Lower lobe of right lung (tissue), 2 donors: ENCODE measurements at regions not wholly inside any gene's neighbourhood (a gene's known extent, or its start where the extent isn't known, plus 50 kb on each side); places are given as distances from the start of the nearest gene placed in this dataset.

ENCODE experiments used
- ATAC-seq, 2 donors: fragments of 200-7000 bp; cut with Tn5 transposase; one replicate each; pipeline ENCODE4 v1.9.1; 2020 to 2022; ENCODE audit warnings: mild to moderate bottlenecking in 2 of 2, moderate library complexity in 2 of 2
- DNase-seq: peaks from one replicate; pipeline ENCODE4 v3.0.0-alpha.2; 2020
- H3K27ac ChIP-seq: fragments of 200-600 bp; one replicate; pipeline ENCODE4 v1.8.0; 2022
- H3K27me3 ChIP-seq: fragments of 200-600 bp; one replicate; pipeline ENCODE4 v1.8.0; 2022; ENCODE audit warnings: low read depth
- H3K36me3 ChIP-seq: fragments of 200-600 bp; one replicate; pipeline ENCODE4 v1.8.0; 2022; ENCODE audit warnings: mild to moderate bottlenecking
- H3K4me1 ChIP-seq: fragments of 200-600 bp; one replicate; pipeline ENCODE4 v1.8.0; 2022
- H3K4me3 ChIP-seq: fragments of 200-600 bp; one replicate; pipeline ENCODE4 v1.8.0; 2022; ENCODE audit warnings: mild to moderate bottlenecking
- H3K9me3 ChIP-seq: fragments of 200-600 bp; one replicate; pipeline ENCODE4 v1.8.0; 2022
- CTCF ChIP-seq: fragments of 200-600 bp; IDR thresholded peaks from one replicate; pipeline ENCODE4 v1.8.0; 2022; ENCODE audit warnings: antibody characterized with exemption, mild to moderate bottlenecking
- intact Hi-C: fragments of 100-400 bp; cut with DNase I; formaldehyde crosslinking; loops from one replicate; pipeline ENCODE4 v1.11.0; 2022
- donor health status: DM: no; HTN: yes; CAD: no; lungs with severe emphysema.

GRCh38 chr11:43242401-43242800 lies 69.4 kb upstream of the API5 start:
- DNase-seq (no peak), ATAC-seq (no peak)
- intact Hi-C loops, result no loop called here
- H3K27me3 ChIP-seq, result no peaks in the 10 kb centered on the region
- H3K4me3 ChIP-seq, result no peak overlapping the region
- H3K9me3 ChIP-seq, result no peaks in the 10 kb centered on the region
- no peak overlapping the region for H3K27ac ChIP-seq
- H3K36me3 ChIP-seq, result no peaks in the 10 kb centered on the region
- TF ChIP-seq CTCF, result no peak
- no peaks in the 10 kb centered on the region for H3K4me1 ChIP-seq

- TF ChIP-seq CTCF, result no peak
- DNase-seq (no peak), ATAC-seq (no peak)
- H3K36me3 ChIP-seq, result no peaks in the 10 kb centered on the region
- H3K27me3 ChIP-seq, result no peaks in the 10 kb centered on the region
- intact Hi-C loops, result no loop called here
- no peak overlapping the region for H3K27ac ChIP-seq
- H3K4me1 ChIP-seq, result no peaks in the 10 kb centered on the region
- H3K9me3 ChIP-seq, result no peaks in the 10 kb centered on the region
- no peak overlapping the region for H3K4me3 ChIP-seq
Measured at GRCh38 chr11:43243927-43244326, 67.9 kb upstream of the API5 start.

GRCh38 chr11:43245466-43245865 lies 66.3 kb upstream of the API5 start:
- intact Hi-C loops, result no loop called here
- Histone ChIP-seq H3K36me3 (no peaks in the 10 kb centered on the region), H3K4me3 (no peak overlapping the region), H3K4me1 (no peaks in the 10 kb centered on the region), H3K27me3 (no peaks in the 10 kb centered on the region), H3K27ac (no peak overlapping the region), H3K9me3 (no peaks in the 10 kb centered on the region)
- no peak for TF ChIP-seq CTCF
- DNase-seq, result no peak
- ATAC-seq, result no peak

GRCh38 chr11:43250309-43250708 lies 61.5 kb upstream of the API5 start:
- TF ChIP-seq CTCF, result no peak
- H3K27ac ChIP-seq, result no peak overlapping the region
- DNase-seq (no peak), ATAC-seq (no peak)
- no peaks in the 10 kb centered on the region for H3K9me3 ChIP-seq
- H3K4me1 ChIP-seq, result no peaks in the 10 kb centered on the region
- no peak overlapping the region for H3K4me3 ChIP-seq
- H3K27me3 ChIP-seq, result peaks cover 5% of the 10 kb centered on the region
- intact Hi-C loops, result no loop called here
- no peaks in the 10 kb centered on the region for H3K36me3 ChIP-seq

GRCh38 chr11:43261775-43262174 lies 50.0 kb upstream of the API5 start:
- intact Hi-C loops, result no loop called here
- no peaks in the 10 kb centered on the region for H3K9me3 ChIP-seq
- TF ChIP-seq CTCF, result no peak
- ATAC-seq (no peak), DNase-seq (no peak)
- no peaks in the 10 kb centered on the region for H3K4me1 ChIP-seq
- no peaks in the 10 kb centered on the region for H3K36me3 ChIP-seq
- no peak overlapping the region for H3K27ac ChIP-seq
- H3K4me3 ChIP-seq, result no peak overlapping the region
- no peaks in the 10 kb centered on the region for H3K27me3 ChIP-seq
